Lower leg skin (tissue), 3 donors: ENCODE measurements at regions not wholly inside any gene's neighbourhood (a gene's known extent, or its start where the extent isn't known, plus 50 kb on each side); places are given as distances from the start of the nearest gene placed in this dataset.

Experiments
- POLR2A ChIP-seq, 2 donors: fragments of 450-650 bp; IDR thresholded peaks; one replicate each; pipeline ENCODE4 v1.6.1; 2016 to 2017; ENCODE audit warnings: antibody characterized with exemption in 2 of 2, mild to moderate bottlenecking in 1 of 2, moderate library complexity in 1 of 2
- TF ChIP-seq, protein P1 (sequence below), 3 donors: fragments of 450-650 bp; IDR thresholded peaks; one replicate each; pipeline ENCODE4 v1.5.1; 2016; ENCODE audit warnings: antibody characterized with exemption in 3 of 3, mild to moderate bottlenecking in 3 of 3, moderate library complexity in 2 of 3

DNA sequence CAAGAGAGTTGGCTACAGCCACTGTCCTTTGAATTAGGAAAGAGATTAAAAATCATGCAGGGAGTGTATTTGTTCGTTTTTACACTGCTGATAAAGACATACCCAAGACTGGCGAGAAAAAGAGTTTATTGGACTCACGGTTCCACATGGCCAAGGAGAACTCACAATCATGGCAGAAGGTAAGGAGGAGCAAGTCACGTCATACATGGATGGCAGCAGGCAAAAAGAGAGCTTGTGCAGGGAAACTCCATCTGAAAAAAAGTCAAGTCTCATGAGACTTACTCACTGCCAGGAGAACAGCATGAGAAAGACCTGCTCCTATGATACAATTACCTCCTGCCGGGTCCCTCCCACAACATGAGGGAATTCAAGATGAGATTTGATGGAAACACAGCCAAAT, 1595.2 kb downstream of the KCNT2 start:
- TF ChIP-seq, protein P1, sequence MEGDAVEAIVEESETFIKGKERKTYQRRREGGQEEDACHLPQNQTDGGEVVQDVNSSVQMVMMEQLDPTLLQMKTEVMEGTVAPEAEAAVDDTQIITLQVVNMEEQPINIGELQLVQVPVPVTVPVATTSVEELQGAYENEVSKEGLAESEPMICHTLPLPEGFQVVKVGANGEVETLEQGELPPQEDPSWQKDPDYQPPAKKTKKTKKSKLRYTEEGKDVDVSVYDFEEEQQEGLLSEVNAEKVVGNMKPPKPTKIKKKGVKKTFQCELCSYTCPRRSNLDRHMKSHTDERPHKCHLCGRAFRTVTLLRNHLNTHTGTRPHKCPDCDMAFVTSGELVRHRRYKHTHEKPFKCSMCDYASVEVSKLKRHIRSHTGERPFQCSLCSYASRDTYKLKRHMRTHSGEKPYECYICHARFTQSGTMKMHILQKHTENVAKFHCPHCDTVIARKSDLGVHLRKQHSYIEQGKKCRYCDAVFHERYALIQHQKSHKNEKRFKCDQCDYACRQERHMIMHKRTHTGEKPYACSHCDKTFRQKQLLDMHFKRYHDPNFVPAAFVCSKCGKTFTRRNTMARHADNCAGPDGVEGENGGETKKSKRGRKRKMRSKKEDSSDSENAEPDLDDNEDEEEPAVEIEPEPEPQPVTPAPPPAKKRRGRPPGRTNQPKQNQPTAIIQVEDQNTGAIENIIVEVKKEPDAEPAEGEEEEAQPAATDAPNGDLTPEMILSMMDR (IDR thresholded peaks at IDR 0.05) = no peak
- TF ChIP-seq POLR2A (IDR thresholded peaks at IDR 0.05) = no peak
